HEK293 (cell line): ENCODE measurements at regions not wholly inside any gene's neighbourhood (a gene's known extent, or its start where the extent isn't known, plus 50 kb on each side); places are given as distances from the start of the nearest gene placed in this dataset.

ENCODE experiments used
- ZNF133 ChIP-seq: fragments of 450-650 bp; formaldehyde crosslinking; IDR thresholded peaks from 2 replicates; pipeline ENCODE4 v1.5.1; 2016; ENCODE audit warnings: missing biosample characterization, missing genetic modification characterization
- ZNF558 ChIP-seq: fragments of 450-650 bp; formaldehyde crosslinking; IDR thresholded peaks from 2 replicates; pipeline ENCODE4 v1.5.1; 2016; ENCODE audit warnings: missing biosample characterization, missing genetic modification characterization
- ZSCAN30 ChIP-seq: fragments of 450-650 bp; IDR thresholded peaks from 2 replicates; pipeline ENCODE4 v1.5.1; 2018; ENCODE audit warnings: missing biosample characterization, mild to moderate bottlenecking, missing genetic modification characterization, moderate library complexity
- TF ChIP-seq, protein P1 (sequence below): fragments of 450-650 bp; formaldehyde crosslinking; IDR thresholded peaks from 2 replicates; pipeline ENCODE4 v1.5.1; 2016; ENCODE audit warnings: missing biosample characterization, missing genetic modification characterization

DNA sequence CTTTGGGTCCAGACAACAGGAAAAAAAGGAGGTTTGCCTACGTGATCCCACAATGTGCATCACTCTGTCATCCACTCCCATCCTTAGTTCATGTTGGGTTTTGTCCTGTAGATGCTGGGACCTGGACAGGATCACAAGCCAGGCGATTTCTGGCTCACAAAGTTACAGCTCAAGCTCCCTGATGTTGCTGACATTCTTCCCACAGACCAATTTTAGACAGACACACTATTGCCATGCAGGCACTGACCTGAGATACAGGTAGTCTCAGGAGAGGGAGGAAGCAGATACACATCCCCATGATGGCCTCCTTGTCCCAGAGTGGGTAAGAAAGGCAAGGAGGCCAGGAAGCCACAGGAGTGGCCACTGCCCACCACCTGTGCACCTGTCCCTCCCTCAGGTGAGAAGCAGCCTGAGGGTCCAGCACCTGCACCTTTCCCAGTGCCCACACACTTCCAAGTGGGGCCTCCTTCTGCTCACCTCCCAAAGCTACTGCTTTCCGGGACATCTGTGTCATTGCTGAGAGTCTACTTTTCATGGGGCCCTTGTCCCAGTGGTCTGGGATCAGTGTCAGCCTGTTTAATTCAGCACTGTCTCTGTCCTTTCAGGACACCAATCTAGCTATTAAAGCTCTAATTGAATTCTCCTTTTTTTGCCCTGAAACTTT is 52.0 kb upstream of the TOP3B start:
- TF ChIP-seq ZSCAN30 (tag by site-specific recombination) (no peak), ZNF133 (tag by site-specific recombination) (no peak), ZNF558 (tag by site-specific recombination) (no peak)
- TF ChIP-seq, protein P1, sequence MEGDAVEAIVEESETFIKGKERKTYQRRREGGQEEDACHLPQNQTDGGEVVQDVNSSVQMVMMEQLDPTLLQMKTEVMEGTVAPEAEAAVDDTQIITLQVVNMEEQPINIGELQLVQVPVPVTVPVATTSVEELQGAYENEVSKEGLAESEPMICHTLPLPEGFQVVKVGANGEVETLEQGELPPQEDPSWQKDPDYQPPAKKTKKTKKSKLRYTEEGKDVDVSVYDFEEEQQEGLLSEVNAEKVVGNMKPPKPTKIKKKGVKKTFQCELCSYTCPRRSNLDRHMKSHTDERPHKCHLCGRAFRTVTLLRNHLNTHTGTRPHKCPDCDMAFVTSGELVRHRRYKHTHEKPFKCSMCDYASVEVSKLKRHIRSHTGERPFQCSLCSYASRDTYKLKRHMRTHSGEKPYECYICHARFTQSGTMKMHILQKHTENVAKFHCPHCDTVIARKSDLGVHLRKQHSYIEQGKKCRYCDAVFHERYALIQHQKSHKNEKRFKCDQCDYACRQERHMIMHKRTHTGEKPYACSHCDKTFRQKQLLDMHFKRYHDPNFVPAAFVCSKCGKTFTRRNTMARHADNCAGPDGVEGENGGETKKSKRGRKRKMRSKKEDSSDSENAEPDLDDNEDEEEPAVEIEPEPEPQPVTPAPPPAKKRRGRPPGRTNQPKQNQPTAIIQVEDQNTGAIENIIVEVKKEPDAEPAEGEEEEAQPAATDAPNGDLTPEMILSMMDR (tag by site-specific recombination) = no peak
